ENCODE measurements at regions not wholly inside any gene's neighbourhood (a gene's known extent, or its start where the extent isn't known, plus 50 kb on each side); places are given as distances from the start of the nearest gene placed in this dataset.

- no peak for DNase-seq (ENCODE audit: low read depth)
- no peak overlapping the region for H3K4me3 ChIP-seq (ENCODE audit: low read depth, low read length)
- TF ChIP-seq CTCF (IDR thresholded peaks at IDR 0.05; ENCODE audit: insufficient read depth, low read depth, low read length, missing control alignments): no peak
Measured at GRCh38 chr3:132841621-132842020, 119.4 kb upstream of the NPHP3 start.

GRCh38 chr3:132840201-132840700 is 118.0 kb upstream of the NPHP3 start:
- TF ChIP-seq CTCF (IDR thresholded peaks at IDR 0.05; ENCODE audit: insufficient read depth, low read depth, low read length, missing control alignments): no peak
- H3K4me3 ChIP-seq (ENCODE audit: low read depth, low read length): no peak overlapping the region
- no peak for DNase-seq (ENCODE audit: low read depth)

DNA sequence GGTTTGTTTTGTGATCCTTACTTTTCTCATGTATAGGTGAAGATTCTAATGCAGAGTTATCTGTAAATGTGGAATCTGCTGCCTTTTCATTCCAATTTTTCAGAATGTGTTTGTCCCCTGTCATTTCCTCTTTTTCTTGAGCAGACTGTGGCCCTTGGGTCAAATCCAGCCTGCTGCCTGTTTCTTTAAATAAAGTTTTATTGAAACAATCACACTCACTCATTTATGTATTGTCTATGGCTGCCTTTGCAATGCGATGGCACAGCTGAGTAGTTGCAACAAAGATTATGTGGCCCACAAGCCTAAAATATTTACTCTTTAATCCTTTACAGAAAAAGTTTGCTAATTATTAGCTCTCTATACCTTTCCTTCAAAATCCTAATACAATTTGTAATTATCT is 116.3 kb upstream of the NPHP3 start:
- TF ChIP-seq CTCF (IDR thresholded peaks at IDR 0.05; ENCODE audit: insufficient read depth, low read depth, low read length, missing control alignments): no peak
- no peak for DNase-seq (ENCODE audit: low read depth)

GRCh38 chr3:132837615-132838014 is 115.4 kb upstream of the NPHP3 start:
- H3K4me3 ChIP-seq (ENCODE audit: low read depth, low read length): no peak overlapping the region
- no peak for DNase-seq (ENCODE audit: low read depth)
- TF ChIP-seq CTCF (IDR thresholded peaks at IDR 0.05; ENCODE audit: insufficient read depth, low read depth, low read length, missing control alignments): no peak

More for the DNA sequence above, 116.3 kb upstream of the NPHP3 start:
- no peak overlapping the region for H3K4me3 ChIP-seq (ENCODE audit: low read depth, low read length)

GRCh38 chr3:132834356-132834755 is 112.1 kb upstream of the NPHP3 start:
- no peak overlapping the region for H3K4me3 ChIP-seq (ENCODE audit: low read depth, low read length)
- no peak for DNase-seq (ENCODE audit: low read depth)
- TF ChIP-seq CTCF (IDR thresholded peaks at IDR 0.05; ENCODE audit: insufficient read depth, low read depth, low read length, missing control alignments): no peak

DNA sequence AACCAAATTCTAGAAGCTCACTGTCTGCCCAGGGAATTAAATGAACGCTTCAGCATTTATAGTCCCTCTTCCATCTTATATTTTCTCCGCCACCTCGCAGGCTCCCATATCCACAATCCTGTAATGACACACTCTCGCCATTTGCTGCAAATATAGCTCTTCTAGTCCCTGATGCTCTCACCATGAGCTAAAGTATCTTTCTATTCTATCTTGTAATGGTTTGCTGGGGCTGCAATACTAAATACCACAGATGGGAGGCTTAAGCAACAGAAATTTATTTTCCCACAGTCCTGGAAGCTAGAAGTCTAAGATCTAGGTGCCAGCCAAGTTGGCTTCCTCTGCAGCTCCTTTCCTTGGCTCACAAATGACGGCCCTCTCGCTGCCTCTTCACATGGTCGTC is 106.9 kb upstream of the NPHP3 start:
- TF ChIP-seq CTCF (IDR thresholded peaks at IDR 0.05; ENCODE audit: insufficient read depth, low read depth, low read length, missing control alignments): no peak
- H3K4me3 ChIP-seq (ENCODE audit: low read depth, low read length): no peak overlapping the region
- DNase-seq (ENCODE audit: low read depth): no peak

DNA sequence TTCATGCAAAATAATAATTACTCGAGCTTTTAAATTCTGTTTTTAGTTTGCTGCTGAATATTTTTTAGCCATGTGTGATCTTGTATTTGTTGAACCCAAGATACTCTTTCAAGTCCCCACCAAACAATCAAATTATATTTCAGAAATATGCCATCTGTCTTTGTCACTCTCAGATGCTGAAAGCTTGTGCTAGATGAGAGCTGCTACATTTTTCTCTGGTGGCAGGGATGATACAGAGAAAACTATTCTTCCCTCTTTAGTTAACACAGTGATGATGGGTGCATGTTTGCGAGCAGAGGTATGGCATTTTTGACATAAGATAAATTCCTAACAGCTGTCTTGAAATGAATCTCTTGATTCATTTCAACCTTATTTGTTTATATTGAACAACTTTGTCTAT is 100.6 kb upstream of the NPHP3 start:
- no peak for TF ChIP-seq CTCF (IDR thresholded peaks at IDR 0.05; ENCODE audit: insufficient read depth, low read depth, low read length, missing control alignments)
- DNase-seq (ENCODE audit: low read depth): no peak

More for the DNA sequence above, 100.6 kb upstream of the NPHP3 start:
- H3K4me3 ChIP-seq (ENCODE audit: low read depth, low read length): no peak overlapping the region
